Stimulated activated CD4-positive, alpha-beta T cell treated with anti-CD3 and anti-CD28 coated beads, Interleukin-4, amount 100 ng/mL, for 48 hours (primary cell): ENCODE measurements at regions not wholly inside any gene's neighbourhood (a gene's known extent, or its start where the extent isn't known, plus 50 kb on each side); places are given as distances from the start of the nearest gene placed in this dataset.
"Not testable (repeated sequence)": the region's sequence is repeated elsewhere in the genome, so short reads cannot be mapped to it uniquely, and the experiment has no call there.

Experiments
- DNase-seq, 2 donors: peaks; one replicate each; pipeline ENCODE4 v3.0.0-alpha.2; 2020; ENCODE audit warnings: low read depth in 2 of 2

GRCh38 chr5:50898966-50899365, 232.5 kb downstream of the PARP8 start:
- no peak for DNase-seq

DNA sequence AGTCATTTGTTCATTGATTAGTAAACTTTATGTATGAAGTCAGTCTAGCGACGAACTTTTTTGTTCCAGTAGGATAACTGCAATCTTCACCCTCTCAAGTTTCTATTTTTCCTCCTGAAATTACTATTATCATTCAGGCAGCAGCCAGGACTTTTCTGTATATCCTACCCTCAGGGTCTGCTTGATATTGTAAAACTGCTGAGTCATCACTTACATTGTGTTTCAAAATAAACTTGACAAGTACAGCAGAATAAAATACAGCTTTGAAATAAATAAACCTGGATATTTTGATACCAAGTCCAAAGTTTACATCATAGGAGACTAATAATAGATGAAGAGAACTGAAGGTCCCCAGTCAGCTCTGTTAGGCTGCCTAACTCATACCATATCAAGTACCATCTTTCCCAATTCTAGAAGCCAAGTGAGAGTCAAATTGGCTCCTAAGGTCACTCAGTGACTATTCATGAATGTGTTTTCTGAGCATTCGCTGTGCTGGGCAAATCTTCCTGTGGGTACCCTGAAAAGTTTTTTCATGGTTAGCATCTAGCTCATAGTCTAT, 234.6 kb downstream of the PARP8 start:
- DNase-seq: no peak

DNA sequence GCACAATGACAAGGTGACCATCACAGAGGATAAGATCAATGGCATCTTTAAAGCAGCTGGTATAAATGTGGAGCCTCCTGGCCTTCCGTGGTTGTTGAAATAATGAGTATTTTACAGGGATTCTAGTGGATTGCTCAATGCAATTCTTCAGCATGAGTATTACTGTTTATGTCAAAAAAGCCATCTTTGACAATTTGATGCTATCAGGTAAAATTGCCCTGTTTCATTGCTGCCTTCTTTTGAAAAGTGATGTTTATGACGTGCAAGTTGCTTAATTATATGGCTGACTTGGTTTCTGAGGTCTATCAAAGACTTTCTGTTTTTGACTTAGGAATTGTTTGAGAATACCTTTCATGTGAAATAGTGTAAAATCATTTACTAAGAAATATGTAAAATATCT, 237.2 kb downstream of the PARP8 start:
- DNase-seq: no peak

DNA sequence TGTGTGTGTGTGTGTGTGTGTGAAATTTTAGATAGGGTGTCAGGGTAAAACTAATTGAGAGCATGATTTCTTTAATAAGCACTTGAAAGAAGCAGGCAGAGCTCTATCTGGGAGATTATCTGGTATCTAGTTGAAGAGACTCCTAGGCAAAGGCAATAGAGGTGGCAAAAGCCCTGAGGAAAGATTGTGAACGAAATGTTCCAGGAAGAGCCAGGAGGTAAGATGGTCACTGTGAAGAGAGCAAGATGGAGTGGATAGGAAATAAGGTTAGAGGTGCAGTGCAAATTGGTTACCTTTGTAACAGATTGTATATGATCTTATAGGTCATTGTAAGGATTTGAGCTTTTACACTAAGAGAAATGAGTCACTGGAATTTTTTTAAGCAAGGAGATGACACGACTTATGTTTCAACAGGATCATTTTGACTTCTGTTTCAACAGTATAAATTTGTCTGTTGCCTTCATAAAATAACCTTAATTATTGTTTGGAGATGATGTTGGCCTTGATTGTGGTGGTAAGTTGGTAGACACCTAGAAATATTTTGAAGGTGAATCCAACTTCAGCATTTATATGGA, 239.6 kb downstream of the PARP8 start:
- DNase-seq: no peak

DNA sequence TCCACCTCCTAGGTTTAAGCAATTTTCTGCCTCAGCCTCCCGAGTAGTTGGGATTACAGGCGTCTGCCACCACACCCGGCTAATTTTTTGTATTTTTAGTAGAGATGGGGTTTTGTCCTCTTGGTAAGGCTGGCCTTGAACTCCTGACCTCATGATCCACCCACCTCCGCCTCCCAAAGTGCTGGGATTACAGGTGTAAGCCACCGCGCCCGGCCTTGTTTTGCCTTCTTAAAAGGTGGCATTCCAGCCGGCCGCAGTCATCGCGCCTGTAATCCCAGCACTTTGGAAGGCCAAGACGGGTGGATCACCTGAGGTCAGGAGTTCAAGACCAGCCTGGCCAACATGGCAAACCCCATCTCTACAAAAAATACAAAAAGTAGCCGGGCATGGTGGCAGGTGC, 253.7 kb downstream of the PARP8 start:
- DNase-seq: not testable (repeated sequence)

- DNase-seq: no peak
Observed at GRCh38 chr5:50921366-50922133, 255.1 kb downstream of the PARP8 start.

GRCh38 chr5:50922134-50922941, 255.9 kb downstream of the PARP8 start:
- DNase-seq: peak in 1 of 2 donors; percentile 3

DNA sequence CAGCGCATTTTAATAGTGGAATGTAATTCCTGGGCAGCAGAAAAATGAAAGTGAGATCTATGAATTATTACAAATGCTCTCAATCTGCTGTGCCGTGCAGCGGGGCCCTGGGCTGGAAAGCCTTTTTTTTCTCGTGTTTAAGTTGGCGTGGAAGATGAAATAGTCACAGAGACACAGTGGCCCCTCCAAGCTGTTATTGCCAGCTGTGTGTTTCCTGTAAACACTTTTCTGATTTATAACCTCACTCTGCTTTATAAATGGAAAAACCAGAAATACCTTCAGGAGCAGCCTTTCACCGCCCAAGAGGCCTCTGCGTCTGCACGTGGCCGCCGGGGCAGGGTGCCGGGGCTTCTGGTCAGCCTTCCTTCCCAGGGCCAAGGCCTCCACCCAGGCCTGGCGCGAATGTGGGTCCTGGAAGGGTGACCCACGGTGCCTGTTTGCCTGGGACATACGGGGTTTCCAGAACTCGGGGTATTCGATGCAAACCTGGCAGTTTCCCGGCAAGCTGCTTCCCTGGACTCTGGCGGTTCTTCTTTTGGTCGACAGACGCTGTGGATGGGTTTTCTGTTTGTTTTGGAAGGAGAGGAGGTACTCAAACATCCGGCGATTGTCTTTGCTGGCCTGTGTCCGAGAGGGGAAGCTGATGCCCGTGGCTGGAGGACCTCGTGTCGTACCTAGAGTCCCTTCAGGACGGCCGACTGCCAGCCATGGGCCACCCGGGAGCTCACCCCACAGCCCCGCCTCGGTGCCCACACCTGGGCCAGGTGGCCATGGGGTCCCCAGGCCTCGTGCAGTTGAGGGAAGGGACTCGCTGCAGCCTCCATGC, 256.7 kb downstream of the PARP8 start:
- no peak for DNase-seq

DNA sequence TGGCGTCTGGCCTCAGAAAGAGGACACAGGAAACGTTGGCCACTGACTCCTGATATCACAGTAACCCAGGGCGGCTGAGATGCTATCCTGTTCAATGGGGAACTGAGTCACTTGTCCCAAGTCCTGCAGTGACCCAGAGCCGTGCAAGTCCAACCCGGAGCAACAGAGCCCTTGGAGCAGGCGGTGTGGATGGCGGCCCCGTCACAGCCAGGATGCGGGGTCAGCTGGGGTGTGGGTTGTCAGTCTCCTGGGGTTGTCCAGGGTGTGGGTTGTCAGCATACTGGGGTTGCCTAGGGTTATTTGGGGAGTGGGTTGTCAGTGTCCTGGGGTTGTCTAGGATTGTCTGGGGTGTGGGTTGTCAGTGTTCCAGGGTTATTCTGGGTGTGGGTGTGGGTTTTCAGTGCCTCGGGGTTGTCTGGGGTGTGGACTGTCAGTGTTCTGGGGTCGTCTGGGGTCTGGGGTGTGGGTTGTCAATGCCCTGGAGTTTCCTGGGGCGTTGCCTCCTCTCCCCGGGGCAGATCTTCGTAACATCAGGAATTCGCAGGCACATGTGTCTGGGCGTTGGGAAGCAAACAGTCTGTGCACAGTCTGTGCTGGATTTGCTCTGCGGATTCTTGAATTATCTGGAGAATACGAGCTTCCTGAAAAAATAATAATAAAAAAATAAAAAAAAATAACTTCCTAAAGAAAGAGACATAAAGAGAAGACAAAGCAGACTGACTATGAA, 257.5 kb downstream of the PARP8 start:
- DNase-seq: no peak

DNA sequence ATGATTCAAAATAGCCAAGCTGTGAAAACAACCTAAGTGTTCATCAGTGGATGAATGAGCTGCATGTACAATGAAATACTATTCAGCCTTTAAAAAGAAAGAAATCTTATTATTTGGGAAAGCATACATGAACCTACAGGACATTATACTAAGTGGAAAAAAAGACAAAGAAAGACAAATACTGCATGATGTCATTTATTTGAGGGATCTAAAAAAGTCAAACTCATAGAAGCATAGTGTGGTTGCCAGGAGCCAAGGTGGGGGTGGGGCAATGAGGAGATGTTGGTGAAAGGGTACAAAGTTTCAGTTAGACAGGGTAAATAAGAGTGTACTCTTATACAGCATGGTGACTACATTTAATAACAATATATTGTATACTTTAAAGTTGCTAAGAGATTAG, 261.5 kb downstream of the PARP8 start:
- no peak for DNase-seq

- no peak for DNase-seq
Observed at GRCh38 chr5:50929174-50929573, 262.7 kb downstream of the PARP8 start.

- no peak for DNase-seq
Observed at GRCh38 chr5:50934343-50934742, 267.9 kb downstream of the PARP8 start.

GRCh38 chr5:50945139-50945538, 278.7 kb downstream of the PARP8 start:
- no peak for DNase-seq

DNA sequence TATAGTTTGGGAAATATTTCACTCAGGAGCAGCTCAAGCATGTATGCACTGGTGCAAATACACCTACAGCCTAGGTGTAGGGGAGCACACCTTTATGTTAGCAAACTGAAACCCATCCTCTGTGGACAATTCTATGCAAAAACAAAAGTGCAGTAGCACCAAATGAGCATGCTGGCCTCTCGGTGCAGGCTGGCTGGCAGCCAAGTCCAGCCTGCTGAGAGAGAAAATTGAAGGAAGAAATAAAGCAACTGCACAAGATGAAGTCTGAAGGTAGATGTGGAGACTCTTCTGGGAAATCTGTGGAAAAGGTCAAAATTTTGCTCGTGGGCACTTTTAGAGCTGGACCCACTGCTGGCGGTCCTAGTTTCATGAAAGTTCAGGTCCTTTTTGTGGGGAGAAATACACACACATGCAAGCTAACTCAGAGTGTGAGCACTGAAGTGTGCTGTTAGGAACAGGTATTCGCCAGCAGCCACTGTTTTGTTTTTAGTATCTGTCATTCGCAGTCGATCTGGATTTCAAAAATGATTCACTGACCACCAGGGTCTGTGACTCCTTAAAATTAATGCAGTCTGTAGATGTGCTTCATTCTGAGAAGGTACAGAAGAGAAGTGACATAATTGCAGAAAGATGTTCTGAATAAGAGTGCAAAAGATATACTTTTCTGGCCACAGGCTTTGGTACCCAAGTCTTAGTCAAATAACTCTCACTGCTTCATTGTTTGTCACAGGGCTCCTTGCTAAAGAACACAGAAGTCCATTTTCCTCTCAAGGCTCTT, 281.7 kb downstream of the PARP8 start:
- no peak for DNase-seq

- DNase-seq: no peak
Observed at GRCh38 chr5:50953290-50953689, 286.9 kb downstream of the PARP8 start.

DNA sequence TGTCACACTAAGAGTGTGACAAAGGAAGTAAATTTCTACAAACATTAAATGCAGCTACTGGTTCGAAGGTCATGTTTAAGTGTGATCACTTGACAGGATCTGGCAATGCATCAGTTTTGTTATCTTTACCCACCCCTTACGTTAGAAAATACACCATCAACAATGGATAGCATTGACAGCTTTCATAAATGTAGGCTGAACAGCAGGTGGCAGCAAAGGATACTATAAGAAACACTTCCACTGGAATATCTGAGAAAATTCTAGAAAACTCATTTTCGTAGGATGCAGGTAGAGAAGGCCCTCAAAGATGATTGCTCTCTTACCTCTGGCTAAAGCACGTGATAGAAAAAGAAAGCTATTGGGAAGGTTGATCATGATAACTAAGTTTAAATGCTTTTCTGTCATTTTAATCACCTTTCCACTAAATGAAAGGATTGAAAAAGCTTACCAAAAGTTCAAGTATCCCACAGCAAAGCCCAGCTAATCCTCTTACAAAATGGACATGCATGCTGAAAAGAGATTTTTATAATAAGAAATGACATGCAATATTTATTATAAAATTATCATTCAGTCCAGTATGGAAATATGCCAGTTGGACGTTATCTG, 292.5 kb downstream of the PARP8 start:
- DNase-seq: no peak

GRCh38 chr5:50962934-50963872, 296.8 kb downstream of the PARP8 start:
- peak; percentile 52 to 61 for DNase-seq

DNA sequence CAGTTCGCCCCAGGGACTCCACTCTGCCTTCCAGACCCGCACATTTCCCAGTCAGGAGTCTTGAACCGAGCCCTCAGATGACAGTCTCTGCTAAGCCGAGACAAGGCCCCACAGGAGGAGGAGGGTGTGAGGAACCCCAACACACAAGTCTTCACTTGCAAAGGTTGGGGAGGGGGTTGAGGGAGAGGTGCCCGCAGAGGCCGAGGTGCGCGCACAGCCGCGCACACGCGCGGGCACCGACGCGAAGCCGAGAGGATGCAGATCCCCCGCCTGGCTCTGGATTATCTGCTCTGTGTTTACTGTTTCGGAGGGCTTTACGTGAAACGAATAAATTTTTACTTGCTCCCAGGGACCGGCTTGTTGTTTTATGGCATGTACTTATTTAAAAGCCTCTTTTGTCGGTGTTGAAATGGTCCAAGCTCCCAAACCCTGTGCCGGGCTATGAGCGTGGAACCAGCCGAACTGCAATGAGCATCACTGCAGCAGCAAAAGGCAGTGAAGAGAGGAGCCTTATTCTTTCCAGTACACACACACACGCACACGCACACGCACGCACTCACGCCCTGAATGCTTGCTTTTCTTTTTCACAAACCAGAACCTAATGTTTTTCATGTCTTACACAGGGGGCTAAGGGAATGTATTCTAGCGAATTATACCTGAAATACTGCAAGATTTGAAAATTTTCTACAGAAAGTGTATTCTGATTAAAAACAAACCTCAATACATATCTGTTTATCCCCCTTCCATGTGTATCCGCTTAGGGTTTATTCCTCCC, 297.7 kb downstream of the PARP8 start:
- DNase-seq: no peak
